GM12891 (cell line): ENCODE measurements at regions not wholly inside any gene's neighbourhood (a gene's known extent, or its start where the extent isn't known, plus 50 kb on each side); places are given as distances from the start of the nearest gene placed in this dataset.

Source experiments
- PAX5 ChIP-seq: IDR thresholded peaks from 2 replicates; pipeline ENCODE4 v1.6.1; 2011; ENCODE audit warnings: low read length, moderate library complexity, mild to moderate bottlenecking; ENCODE audit not compliant: insufficient read depth, severe bottlenecking
- POLR2A ChIP-seq: IDR thresholded peaks from 2 replicates; pipeline ENCODE4 v1.6.1; 2011; ENCODE audit warnings: low read depth, low read length, control low read depth
- POLR2AphosphoS5 ChIP-seq: IDR thresholded peaks from 2 replicates; pipeline ENCODE4 v1.6.1; 2011; ENCODE audit warnings: low read depth, low read length, control low read depth
- TAF1 ChIP-seq: IDR thresholded peaks from 2 replicates; pipeline ENCODE4 v1.6.1; 2011; ENCODE audit warnings: low read depth, low read length, control low read depth

- TF ChIP-seq POLR2A = no peak
- no peak for TF ChIP-seq POLR2AphosphoS5
- no peak for TF ChIP-seq PAX5
- no peak for TF ChIP-seq TAF1
Measured at GRCh38 chr2:215728504-215729065, 284.8 kb downstream of the MREG start.
